Caco-2 (cell line): ENCODE measurements at regions not wholly inside any gene's neighbourhood (a gene's known extent, or its start where the extent isn't known, plus 50 kb on each side); places are given as distances from the start of the nearest gene placed in this dataset.

Experiments used
- BruUV-seq: library from RNA; stranded (reverse); fragments of 400-500 nt; replicated peaks from 2 replicates; lab custom pipeline; 2021; lab: Mats Ljungman, UMichigan
- CTCF ChIA-PET: fragments of 300-600 bp; sonication (Branson Sonifier 250); formaldehyde crosslinking; loops from one replicate; lab custom pipeline; 2022; ENCODE audit warnings: antibody characterized with exemption; lab: Charles Lee
- POLR2A ChIA-PET: fragments of 300-600 bp; sonication (Branson Sonifier 250); formaldehyde crosslinking; loops from one replicate; lab custom pipeline; 2022; ENCODE audit warnings: antibody characterized with exemption; lab: Charles Lee
- DNase-seq, 2 experiments: peaks; one replicate each; pipeline versions ENCODE4 v3.0.0 to v3.0.0-alpha.2; 2020 to 2022
- H3K27me3 ChIP-seq: replicated peaks from 2 replicates; pipeline ENCODE4 v1.6.0; 2011; ENCODE audit warnings: low read length; ENCODE audit not compliant: control insufficient read depth, insufficient read depth
- H3K36me3 ChIP-seq: 2 replicates; pipeline ENCODE4 v1.5.1; 2011; ENCODE audit warnings: low read length; ENCODE audit not compliant: control insufficient read depth, insufficient read depth
- H3K4me1 ChIP-seq: fragments of 250-450 bp; sonication (Bioruptor Pico); 2 replicates; pipeline ENCODE4 v1.5.1; 2020; ENCODE audit warnings: mild to moderate bottlenecking
- H3K4me3 ChIP-seq: 2 replicates; pipeline ENCODE4 v1.5.1; 2011; ENCODE audit warnings: low read depth, mild to moderate bottlenecking, control low read depth, low read length
- H3K9me3 ChIP-seq: fragments of 250-450 bp; sonication (Bioruptor Pico); 2 replicates; pipeline ENCODE4 v1.5.1; 2020; ENCODE audit warnings: mild to moderate bottlenecking, moderate library complexity
- H3K27ac Mint-ChIP-seq: one replicate; pipeline ENCODE4 v1.8.0; 2022; ENCODE audit warnings: mixed read lengths; ENCODE audit not compliant: unreplicated experiment
- H3K27me3 Mint-ChIP-seq: one replicate; pipeline ENCODE4 v1.8.0; 2022; ENCODE audit warnings: mixed read lengths; ENCODE audit not compliant: insufficient read depth, unreplicated experiment
- H3K36me3 Mint-ChIP-seq: one replicate; pipeline ENCODE4 v1.8.0; 2022; ENCODE audit warnings: mild to moderate bottlenecking, mixed read lengths; ENCODE audit not compliant: insufficient read depth, unreplicated experiment
- H3K4me1 Mint-ChIP-seq: one replicate; pipeline ENCODE4 v1.8.0; 2022; ENCODE audit warnings: low read depth, mixed read lengths; ENCODE audit not compliant: unreplicated experiment
- H3K4me3 Mint-ChIP-seq: one replicate; pipeline ENCODE4 v1.8.0; 2022; ENCODE audit warnings: mild to moderate bottlenecking, moderate library complexity, mixed read lengths; ENCODE audit not compliant: unreplicated experiment
- H3K9me3 Mint-ChIP-seq: one replicate; pipeline ENCODE4 v1.8.0; 2022; ENCODE audit warnings: mixed read lengths; ENCODE audit not compliant: unreplicated experiment
- intact Hi-C: fragments of 100-400 bp; cut with micrococcal nuclease; formaldehyde crosslinking; loops from one replicate; pipeline ENCODE4 v1.10.0; 2022; ENCODE audit not compliant: unreplicated experiment
- TF ChIP-seq, protein P1 (sequence below), 2 experiments: fragments of 200-600 bp in 1 of 2; IDR thresholded peaks; 1 replicate in 1 of 2; 2 replicates in 1 of 2; pipeline versions ENCODE4 v1.5.1 to v1.8.0; 2011 to 2022; ENCODE audit warnings: antibody characterized with exemption in 1 of 2, control low read depth in 1 of 2, inconsistent platforms in 1 of 2, low read depth in 1 of 2, low read length in 1 of 2, mild to moderate bottlenecking in 1 of 2, moderate library complexity in 1 of 2; ENCODE audit not compliant: insufficient read depth in 1 of 2, severe bottlenecking in 1 of 2, unreplicated experiment in 1 of 2

- ChIA-PET POLR2A (no interaction called here), CTCF (interaction anchor here (0.6 kb wide), 1 partner anchor 147 kb away, joined by 3 read pairs; no protein-coding TSS in a partner anchor)
- BruUV-seq: no TSS peak
- Histone ChIP-seq H3K36me3 (no peaks in the 10 kb centered on the region), H3K9me3 (no peaks in the 10 kb centered on the region), H3K27me3 (no peaks in the 10 kb centered on the region), H3K4me1 (peaks cover 26% of the 10 kb centered on the region), H3K4me3 (no peak overlapping the region)
- no peak overlapping the region for H3K27ac Mint-ChIP-seq
- no peaks in the 10 kb centered on the region for H3K9me3 Mint-ChIP-seq
- H3K36me3 Mint-ChIP-seq: no peaks in the 10 kb centered on the region
- intact Hi-C loops: no loop called here
- TF ChIP-seq, protein P1, sequence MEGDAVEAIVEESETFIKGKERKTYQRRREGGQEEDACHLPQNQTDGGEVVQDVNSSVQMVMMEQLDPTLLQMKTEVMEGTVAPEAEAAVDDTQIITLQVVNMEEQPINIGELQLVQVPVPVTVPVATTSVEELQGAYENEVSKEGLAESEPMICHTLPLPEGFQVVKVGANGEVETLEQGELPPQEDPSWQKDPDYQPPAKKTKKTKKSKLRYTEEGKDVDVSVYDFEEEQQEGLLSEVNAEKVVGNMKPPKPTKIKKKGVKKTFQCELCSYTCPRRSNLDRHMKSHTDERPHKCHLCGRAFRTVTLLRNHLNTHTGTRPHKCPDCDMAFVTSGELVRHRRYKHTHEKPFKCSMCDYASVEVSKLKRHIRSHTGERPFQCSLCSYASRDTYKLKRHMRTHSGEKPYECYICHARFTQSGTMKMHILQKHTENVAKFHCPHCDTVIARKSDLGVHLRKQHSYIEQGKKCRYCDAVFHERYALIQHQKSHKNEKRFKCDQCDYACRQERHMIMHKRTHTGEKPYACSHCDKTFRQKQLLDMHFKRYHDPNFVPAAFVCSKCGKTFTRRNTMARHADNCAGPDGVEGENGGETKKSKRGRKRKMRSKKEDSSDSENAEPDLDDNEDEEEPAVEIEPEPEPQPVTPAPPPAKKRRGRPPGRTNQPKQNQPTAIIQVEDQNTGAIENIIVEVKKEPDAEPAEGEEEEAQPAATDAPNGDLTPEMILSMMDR (IDR thresholded peaks at IDR 0.05; ENCODE audit: insufficient read depth in 1 of 2, low read depth in 1 of 2, low read length in 1 of 2, severe bottlenecking in 1 of 2, unreplicated experiment in 1 of 2): no peak
- no peak overlapping the region for H3K4me3 Mint-ChIP-seq
- DNase-seq: no peak
- H3K27me3 Mint-ChIP-seq: no peaks in the 10 kb centered on the region
- H3K4me1 Mint-ChIP-seq: no peaks in the 10 kb centered on the region
These were observed 363.3 kb downstream of the ARL4A start for GRCh38 chr7:13050703-13051102.

DNA sequence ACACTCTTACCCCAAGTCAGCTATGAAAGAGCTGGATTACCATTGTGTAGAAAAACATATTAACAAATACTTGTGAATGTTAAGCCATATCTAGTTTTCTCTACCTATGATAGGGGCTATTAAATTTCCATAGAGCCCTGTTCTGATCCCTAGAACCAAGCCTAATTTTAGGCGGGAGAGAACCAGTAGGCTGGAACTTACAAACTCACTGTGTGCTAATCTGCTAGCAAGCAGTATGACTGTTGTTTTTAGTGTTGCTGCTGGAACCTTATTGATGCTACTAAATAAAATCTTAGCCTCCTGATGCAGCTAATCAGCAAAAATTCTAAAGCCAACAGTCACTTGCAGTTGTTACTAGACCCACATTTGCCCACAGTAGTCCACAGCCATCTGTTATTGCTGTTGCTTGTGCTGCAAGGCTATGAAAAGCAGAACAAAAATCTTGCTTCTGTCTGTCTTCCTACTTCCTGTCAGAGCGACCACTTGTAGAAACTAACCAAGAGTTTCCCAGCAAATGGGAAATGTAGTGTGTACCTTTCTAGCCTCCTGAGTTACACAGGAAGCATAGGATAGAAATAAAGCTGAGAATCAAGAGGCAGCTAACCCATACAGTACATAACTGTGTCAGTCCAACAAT lies 368.4 kb downstream of the ARL4A start:
- Histone ChIP-seq H3K36me3 (no peaks in the 10 kb centered on the region), H3K4me1 (peaks cover 9% of the 10 kb centered on the region), H3K9me3 (no peaks in the 10 kb centered on the region), H3K27me3 (no peaks in the 10 kb centered on the region), H3K4me3 (no peak overlapping the region)
- Mint-ChIP-seq H3K36me3 (peaks cover 5% of the 10 kb centered on the region), H3K4me1 (peaks cover 6% of the 10 kb centered on the region), H3K27ac (peak overlapping the region; percentile 34), H3K4me3 (no peak overlapping the region), H3K27me3 (no peaks in the 10 kb centered on the region), H3K9me3 (peaks cover 10% of the 10 kb centered on the region)
- POLR2A ChIA-PET: no interaction called here
- CTCF ChIA-PET: no interaction called here
- TF ChIP-seq, protein P1 (IDR thresholded peaks at IDR 0.05; ENCODE audit: insufficient read depth in 1 of 2, low read depth in 1 of 2, low read length in 1 of 2, severe bottlenecking in 1 of 2, unreplicated experiment in 1 of 2): no peak
- no peak for DNase-seq
- BruUV-seq: no TSS peak
- intact Hi-C loops: no loop called here

GRCh38 chr7:13057462-13058200 lies 370.2 kb downstream of the ARL4A start:
- ChIA-PET CTCF (no interaction called here), POLR2A (no interaction called here)

More at GRCh38 chr7:13057462-13058200, 370.2 kb downstream of the ARL4A start:
- no peaks in the 10 kb centered on the region for H3K4me1 ChIP-seq
- peaks cover 10% of the 10 kb centered on the region for H3K9me3 Mint-ChIP-seq
- H3K36me3 Mint-ChIP-seq: peaks cover 5% of the 10 kb centered on the region
- no peaks in the 10 kb centered on the region for H3K9me3 ChIP-seq
- no peak overlapping the region for H3K4me3 Mint-ChIP-seq
- H3K27me3 Mint-ChIP-seq: no peaks in the 10 kb centered on the region
- peaks cover 11% of the 10 kb centered on the region for H3K4me1 Mint-ChIP-seq
- BruUV-seq: no TSS peak
- H3K27ac Mint-ChIP-seq: no peak overlapping the region
- intact Hi-C loops: no loop called here
- no peaks in the 10 kb centered on the region for H3K36me3 ChIP-seq
- no peaks in the 10 kb centered on the region for H3K27me3 ChIP-seq
- no peak for DNase-seq
- TF ChIP-seq, protein P1 (IDR thresholded peaks at IDR 0.05; ENCODE audit: insufficient read depth in 1 of 2, low read depth in 1 of 2, low read length in 1 of 2, severe bottlenecking in 1 of 2, unreplicated experiment in 1 of 2): no peak
- no peak overlapping the region for H3K4me3 ChIP-seq
